HTR-8/SVneo (cell line): ENCODE measurements at regions not wholly inside any gene's neighbourhood (a gene's known extent, or its start where the extent isn't known, plus 50 kb on each side); places are given as distances from the start of the nearest gene placed in this dataset.
"Not testable (repeated sequence)": the region's sequence is repeated elsewhere in the genome, so short reads cannot be mapped to it uniquely, and the experiment has no call there.

Experiments used
- DNase-seq: peaks from one replicate; pipeline ENCODE4 v3.0.0; 2011; ENCODE audit warnings: low spot score, mixed read lengths; ENCODE audit not compliant: insufficient read length
- FAIRE-seq: peaks from 2 replicates; lab custom pipeline; 2011; peaks lifted over from hg19 to GRCh38; lab: Jason Lieb, UNC

- no peak for DNase-seq
- FAIRE-seq = no peak
These were observed 832.3 kb downstream of the PCDH17 start for GRCh38 chr13:58463841-58464240.

GRCh38 chr13:58467176-58467575, 835.6 kb downstream of the PCDH17 start:
- DNase-seq (no peak), FAIRE-seq (no peak)

- no peak for DNase-seq
- FAIRE-seq = no peak
These were observed 840.9 kb downstream of the PCDH17 start for GRCh38 chr13:58472483-58472882.

GRCh38 chr13:58474581-58474980, 843.0 kb downstream of the PCDH17 start:
- FAIRE-seq (no peak), DNase-seq (no peak)

- FAIRE-seq (no peak), DNase-seq (no peak)
These were observed 844.8 kb downstream of the PCDH17 start for GRCh38 chr13:58476206-58476918.

- no peak for FAIRE-seq
- DNase-seq = no peak
These were observed 847.3 kb downstream of the PCDH17 start for GRCh38 chr13:58478858-58479257.

GRCh38 chr13:58480061-58480460, 848.5 kb downstream of the PCDH17 start:
- no peak for DNase-seq
- no peak for FAIRE-seq

- no peak for DNase-seq
- FAIRE-seq = no peak
These were observed 856.7 kb downstream of the PCDH17 start for GRCh38 chr13:58488251-58488650.

GRCh38 chr13:58495668-58496067, 864.1 kb downstream of the PCDH17 start:
- FAIRE-seq (no peak), DNase-seq (no peak)

GRCh38 chr13:58500938-58501337, 869.4 kb downstream of the PCDH17 start:
- no peak for DNase-seq
- FAIRE-seq = no peak

GRCh38 chr13:58504202-58504700, 872.7 kb downstream of the PCDH17 start:
- not testable (repeated sequence) for DNase-seq, FAIRE-seq

- DNase-seq, FAIRE-seq: not testable (repeated sequence)
These were observed 873.8 kb downstream of the PCDH17 start for GRCh38 chr13:58505262-58505920.

- no peak for FAIRE-seq
- no peak for DNase-seq
These were observed 896.8 kb downstream of the PCDH17 start for GRCh38 chr13:58528351-58528750.

GRCh38 chr13:58531614-58532013, 900.1 kb downstream of the PCDH17 start:
- no peak for FAIRE-seq
- DNase-seq = no peak

GRCh38 chr13:58542530-58542929, 911.0 kb downstream of the PCDH17 start:
- FAIRE-seq = no peak
- no peak for DNase-seq

GRCh38 chr13:58547419-58547818, 915.9 kb downstream of the PCDH17 start:
- DNase-seq (no peak), FAIRE-seq (no peak)

GRCh38 chr13:58566176-58566575, 934.6 kb downstream of the PCDH17 start:
- DNase-seq (no peak), FAIRE-seq (no peak)

- no peak for FAIRE-seq
- DNase-seq = no peak
These were observed 942.2 kb downstream of the PCDH17 start for GRCh38 chr13:58573743-58574142.

- DNase-seq (no peak), FAIRE-seq (no peak)
These were observed 943.2 kb downstream of the PCDH17 start for GRCh38 chr13:58574791-58575190.

GRCh38 chr13:58579468-58579867, 947.9 kb downstream of the PCDH17 start:
- DNase-seq = no peak
- FAIRE-seq = no peak

GRCh38 chr13:58583966-58584365, 952.4 kb downstream of the PCDH17 start:
- FAIRE-seq (no peak), DNase-seq (no peak)

- FAIRE-seq = no peak
- no peak for DNase-seq
These were observed 953.1 kb downstream of the PCDH17 start for GRCh38 chr13:58584610-58585009.
